ENCODE measurements at regions not wholly inside any gene's neighbourhood (a gene's known extent, or its start where the extent isn't known, plus 50 kb on each side); places are given as distances from the start of the nearest gene placed in this dataset.
"Not testable (repeated sequence)": the region's sequence is repeated elsewhere in the genome, so short reads cannot be mapped to it uniquely, and the experiment has no call there.

DNA sequence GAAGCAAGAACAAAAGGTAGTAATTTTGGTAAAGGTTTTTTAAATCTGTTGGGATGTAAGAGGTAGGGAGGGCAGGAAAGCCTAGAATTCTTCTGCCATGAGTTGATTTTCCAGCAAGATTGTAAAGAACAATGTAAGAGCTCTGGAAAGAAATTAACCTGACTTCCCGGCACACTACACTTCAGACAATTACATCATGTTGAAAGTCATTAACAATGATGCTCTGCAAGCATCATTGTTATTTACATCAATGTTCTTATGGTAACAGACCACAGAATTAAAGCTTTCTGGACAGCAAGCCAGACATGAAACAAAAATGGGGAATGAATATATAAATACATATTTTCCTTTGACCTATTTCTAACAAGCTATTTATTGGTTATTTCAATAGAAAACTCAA, 342.2 kb downstream of the CEP170 start:
- DNase-seq (ENCODE audit: low read depth), result not testable (repeated sequence)

DNA sequence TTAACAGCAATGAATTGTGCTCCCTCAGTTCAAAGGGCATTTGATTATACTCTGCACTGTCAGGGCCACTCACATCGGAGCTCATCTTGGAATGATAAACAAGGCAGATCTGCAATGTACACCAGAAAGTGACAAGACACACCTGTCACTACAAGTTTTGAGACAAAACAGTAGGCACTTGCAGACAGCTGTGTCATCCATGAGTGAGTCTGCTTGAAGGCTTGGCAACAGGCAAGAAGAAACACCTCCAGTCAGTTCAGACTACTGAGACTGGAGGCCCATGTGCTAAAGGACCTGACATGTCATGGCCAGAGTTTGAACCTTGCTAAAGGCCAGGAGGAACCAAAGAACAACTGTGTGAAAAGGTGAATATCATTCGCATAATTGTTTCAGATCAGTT, 354.5 kb downstream of the CEP170 start:
- not testable (repeated sequence) for DNase-seq (ENCODE audit: low read depth)

DNA sequence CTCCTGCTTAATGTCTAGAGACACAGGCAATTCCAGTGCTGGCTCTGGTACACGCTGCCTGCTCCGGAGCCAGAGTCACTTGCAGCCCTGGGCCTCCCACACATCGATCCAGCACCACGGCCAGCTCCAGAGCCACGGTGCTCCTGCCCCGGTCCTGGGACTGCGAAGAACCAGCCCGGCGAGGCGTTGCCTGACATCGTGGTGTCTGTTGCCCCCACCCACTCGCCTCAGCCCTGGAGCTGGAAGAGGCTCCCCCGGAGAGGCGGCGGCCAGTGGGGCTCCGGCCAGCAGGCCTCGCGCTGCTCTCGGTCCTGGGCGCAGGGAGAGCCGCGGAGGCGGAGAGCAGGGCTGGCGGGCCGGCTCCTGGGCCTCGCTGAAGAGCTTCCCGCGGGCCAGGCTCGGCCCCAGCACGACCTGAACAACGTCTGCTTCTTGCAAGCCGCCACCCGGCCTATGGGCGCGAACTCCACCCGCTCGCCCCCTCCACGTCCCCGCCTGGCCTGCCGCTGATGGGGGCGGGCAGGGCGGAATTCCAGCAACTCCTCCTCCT, 364.8 kb downstream of the CEP170 start:
- DNase-seq (ENCODE audit: low read depth), result no peak

DNA sequence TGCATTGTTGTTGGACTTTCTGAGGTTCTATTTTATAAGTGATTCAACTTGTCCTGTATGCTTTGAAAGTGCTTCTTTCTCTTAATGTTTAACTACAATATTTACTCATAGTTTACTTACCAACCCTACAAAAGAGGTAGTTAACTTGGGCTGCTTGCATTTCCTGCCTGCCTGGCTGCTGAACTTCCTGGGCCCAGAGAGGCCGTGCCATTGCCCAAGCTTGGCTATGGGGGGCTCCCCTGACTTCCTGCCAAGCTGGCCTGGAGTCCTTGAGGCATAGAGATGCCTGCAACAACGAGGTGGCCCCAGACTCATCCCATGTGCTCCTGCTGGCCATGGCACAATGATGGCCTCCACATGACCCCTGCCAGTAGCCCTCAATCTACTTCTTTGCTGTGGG, 361.6 kb upstream of the PLD5 start:
- DNase-seq (ENCODE audit: low read depth), result no peak

DNA sequence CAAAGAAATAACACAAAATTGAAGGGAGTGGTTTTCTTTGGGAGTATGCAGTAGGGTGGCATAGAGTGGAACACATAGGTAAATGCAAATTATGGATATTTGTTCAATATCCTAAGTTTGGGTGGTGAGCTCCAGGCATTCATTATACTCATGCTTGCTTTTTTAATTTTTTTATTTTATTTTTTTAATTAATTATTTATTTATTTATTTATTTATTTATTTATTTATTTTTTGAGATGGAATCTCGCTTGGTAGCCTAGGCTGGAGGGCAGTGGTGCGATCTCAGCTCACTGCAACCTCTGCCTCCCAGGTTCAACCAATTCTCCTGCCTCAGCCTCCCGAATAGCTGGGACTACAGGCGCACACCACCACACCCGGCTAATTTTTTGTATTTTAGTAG, 355.5 kb upstream of the PLD5 start:
- DNase-seq (ENCODE audit: low read depth), result not testable (repeated sequence)

DNA sequence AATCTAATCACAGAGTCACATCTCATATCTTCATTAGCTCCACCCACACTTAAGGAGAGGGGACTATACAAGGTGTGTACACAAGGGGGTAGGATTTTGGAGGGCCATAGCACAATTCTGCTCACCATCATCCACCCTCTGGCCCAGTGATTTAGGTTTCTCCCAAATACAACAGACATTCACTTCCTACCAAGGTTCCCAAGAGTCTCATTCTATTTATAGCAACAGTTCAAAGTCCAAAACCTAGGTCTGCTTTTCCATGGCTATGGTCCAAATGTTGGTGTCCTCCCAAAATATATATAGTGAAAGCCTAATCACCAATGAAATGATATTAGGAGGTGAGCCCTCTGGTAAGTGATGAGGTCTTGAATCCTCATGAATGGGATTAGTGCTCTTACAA, 353.2 kb upstream of the PLD5 start:
- no peak for DNase-seq (ENCODE audit: low read depth)

DNA sequence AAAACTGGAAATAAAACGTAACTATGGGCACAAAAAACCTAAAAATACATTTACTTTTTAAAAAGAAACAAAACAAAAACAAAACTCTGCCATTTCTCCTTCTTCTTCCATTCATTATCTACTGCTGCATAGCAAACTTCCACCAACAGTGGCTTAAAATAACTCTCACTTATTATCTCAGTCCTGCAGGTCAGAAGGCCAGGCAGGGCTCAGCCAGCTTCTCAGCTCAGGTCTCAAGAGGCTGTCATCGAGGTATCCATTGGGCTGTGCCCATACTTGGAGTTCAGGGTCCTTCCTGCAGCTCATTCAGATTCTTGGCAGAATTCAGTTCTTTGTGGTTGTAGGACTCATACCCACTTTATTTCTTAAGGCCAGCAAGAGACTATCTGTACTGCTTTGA, 352.7 kb upstream of the PLD5 start:
- DNase-seq (ENCODE audit: low read depth), result no peak

DNA sequence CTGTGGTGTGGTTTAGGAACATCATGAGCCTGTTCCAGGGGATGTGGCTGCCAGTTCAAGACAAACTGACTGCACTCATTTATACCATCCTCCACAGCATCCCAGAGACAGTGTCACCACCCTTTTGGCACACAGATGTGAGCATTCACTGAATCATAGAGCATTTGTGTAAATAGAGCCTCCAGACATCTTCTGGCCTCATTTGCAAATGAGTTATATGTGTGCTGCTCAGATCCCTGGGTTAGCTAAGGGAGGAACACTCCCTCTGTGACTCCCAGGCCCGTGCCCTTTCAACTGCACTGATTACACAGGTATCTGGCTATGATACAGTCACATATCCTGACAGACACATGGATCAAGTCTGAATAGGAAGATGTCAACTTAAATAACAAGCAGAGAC, 351.5 kb upstream of the PLD5 start:
- DNase-seq (ENCODE audit: low read depth), result no peak

DNA sequence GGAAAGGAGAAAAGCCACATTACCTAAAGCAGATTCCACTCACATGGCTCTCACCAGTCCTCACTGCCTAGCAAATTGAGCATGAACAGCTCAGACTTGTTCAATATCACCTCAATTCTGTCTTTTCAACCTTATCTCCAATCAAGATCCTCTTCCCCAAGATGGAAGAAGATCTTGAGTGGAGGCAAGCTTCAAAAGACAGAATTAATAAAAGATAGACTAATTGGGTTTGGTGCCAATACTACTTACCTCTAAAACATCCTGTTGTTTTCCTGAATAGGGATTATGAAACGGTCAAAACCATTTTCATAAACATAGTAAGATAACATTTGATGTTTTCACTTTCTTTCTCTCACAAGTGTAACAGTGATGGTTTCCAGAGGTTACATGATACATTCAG, 349.2 kb upstream of the PLD5 start:
- no peak for DNase-seq (ENCODE audit: low read depth)

DNA sequence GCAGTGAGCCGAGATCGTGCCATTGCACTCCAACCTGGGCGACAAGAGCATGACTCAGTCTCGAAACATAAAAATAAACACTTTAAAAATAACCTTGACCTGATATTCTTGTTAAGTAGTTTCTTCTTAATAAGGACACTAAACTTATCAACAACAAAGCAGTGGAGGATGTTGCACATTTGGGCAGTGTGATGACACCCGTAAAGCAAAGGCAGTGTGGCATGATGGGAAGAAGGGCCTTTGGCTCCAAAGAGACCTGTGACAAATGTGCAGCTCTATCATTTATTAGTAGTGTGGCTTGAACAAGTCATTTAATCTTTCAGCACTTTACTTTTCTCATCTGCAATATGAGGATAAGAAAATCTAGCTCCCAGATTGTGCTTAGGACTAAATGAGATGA, 348.0 kb upstream of the PLD5 start:
- DNase-seq (ENCODE audit: low read depth), result no peak

DNA sequence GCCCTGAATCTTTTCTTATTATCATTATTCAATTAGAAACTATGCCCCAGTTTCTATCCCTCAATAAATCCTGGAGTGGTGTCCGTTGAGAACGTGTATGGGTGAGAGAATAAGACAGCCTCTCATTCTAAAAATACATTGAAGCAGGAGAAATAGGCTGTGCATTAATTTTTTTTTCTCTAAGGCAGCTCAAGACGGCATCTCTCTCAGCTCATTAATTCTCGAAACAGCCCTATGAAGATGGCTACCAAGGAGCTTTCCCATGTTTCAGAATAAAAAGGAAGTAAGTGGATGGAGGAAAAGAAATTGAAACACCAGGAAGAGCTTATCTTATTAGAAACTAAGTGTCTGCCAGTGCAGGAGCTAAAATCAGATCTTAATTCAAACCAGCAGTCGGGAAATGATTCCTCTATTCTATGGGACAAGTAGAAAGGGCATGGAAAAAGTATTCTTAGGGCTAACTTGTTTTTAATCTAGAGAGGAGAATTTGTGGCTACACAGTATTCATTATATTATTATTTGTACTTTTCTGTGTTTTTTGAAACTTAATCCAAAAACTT, 347.1 kb upstream of the PLD5 start:
- no peak for DNase-seq (ENCODE audit: low read depth)

DNA sequence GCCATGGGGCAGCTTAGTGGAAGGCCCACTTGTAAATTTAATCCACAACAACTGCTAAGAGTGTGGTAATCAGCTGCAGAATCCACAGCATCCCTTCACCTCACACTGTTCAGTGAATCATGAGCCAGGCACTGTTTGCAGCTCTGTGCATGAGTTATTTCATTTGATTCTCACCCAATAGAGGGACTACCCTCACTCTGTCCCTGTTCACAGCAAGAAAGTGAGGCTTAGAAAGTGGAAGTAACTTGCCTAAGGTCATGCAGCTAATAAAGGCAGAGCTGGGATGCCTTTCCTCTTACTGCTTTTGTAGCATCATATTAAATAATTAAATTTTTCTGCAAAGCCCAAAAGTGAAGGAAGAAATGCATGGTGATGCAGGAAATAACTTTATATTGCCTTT, 346.5 kb upstream of the PLD5 start:
- DNase-seq (ENCODE audit: low read depth), result no peak

DNA sequence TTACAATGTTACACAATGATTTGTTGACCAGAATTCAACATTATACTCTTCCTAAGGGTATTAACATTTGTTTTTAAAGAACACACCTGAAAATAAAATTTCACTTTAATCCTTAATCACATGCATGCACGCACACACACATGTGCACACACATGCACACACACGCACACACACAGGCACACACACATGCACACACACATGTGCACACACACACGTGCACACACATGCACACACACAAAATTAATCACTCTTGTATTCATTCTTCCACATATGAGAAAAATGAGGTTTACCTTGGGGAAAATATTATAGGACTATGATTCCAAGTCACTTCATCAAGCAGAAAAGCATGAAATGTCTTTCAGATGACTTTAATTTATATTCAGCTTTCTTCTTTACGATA, 331.8 kb upstream of the PLD5 start:
- no peak for DNase-seq (ENCODE audit: low read depth)

DNA sequence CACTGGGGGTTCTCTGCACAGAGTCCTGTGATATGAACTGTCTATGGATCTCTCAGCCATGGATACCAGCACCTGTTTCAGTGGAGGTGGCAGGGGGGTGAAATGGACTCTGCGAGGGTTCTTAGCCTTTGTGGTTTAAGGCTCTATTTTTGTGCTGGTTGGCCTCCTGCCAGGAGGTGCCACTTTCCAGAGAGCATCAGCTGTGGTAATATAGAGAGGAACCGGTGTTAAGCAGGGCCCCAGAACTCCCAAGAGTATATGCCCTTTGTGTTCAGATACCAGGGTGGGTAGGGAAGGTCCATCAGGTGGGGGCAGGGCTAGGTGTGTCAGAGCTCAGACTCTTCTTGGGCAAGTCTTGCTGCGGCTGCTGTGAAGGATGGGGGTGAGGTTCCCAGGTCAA, 330.0 kb upstream of the PLD5 start:
- DNase-seq (ENCODE audit: low read depth), result no peak

DNA sequence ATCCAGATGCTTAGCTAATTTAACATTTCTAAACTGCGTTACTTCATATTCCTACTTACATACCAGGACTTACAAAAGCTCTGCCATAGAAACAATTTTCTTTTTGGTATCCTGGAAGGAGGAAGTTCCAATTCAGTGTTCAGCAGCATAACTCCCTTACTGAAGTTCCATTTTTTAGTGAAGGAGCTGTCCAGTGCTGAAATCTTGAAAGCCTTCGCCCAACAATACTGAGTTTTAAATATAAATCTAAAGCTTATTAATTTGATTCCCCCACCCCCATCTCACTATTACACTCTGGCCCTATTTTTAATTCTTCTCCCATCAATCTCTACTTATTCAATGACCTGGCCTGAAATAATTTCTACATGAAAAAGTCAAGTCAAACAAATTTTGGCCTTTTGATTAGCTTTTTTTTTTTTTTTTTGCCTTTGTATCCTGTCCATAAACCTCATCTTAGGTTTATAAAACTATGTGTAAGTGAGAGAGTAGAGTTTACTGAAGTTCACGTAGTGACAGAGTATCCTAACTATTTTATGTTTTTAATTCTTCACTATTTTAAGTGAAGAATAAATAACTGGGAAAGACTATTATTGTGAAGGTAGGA, 323.0 kb upstream of the PLD5 start:
- no peak for DNase-seq (ENCODE audit: low read depth)

DNA sequence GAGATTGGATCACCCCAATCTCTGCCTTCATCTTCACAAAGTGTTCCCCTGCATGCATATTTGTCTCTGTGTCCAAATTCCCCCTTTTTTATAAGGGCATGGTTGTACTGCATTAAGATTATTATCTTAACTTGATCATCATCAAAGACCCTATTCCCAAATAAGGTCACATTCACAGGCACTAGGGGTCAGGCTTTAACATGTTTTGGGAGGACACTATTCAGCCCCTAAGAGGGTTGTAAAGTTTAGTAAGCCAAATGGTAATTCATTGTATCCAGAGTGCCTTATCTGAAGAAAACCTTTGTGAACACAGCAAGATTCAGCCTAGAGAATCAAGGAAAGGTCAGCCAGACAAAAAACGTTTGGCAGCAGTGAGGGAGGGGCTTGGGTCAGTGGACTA, 317.6 kb upstream of the PLD5 start:
- DNase-seq (ENCODE audit: low read depth), result no peak

DNA sequence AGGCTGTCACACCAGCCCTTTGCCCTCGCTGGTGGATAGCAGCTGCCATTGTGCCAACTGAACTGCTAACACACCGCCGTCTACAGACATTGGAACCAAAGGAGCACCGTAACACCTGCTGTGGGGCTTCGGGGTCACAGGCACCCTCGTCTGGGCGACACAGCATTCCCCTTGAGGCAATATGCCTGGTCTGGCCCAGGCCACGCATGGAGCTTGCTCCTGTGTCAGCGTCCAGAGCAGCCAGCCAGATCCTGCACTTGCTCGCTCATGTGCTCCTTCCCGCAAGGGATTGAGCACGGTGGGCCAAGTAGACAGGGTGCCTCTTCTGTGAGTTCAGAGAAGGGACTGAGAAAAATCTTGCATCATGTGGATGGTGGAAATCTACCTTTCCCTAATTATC, 314.6 kb upstream of the PLD5 start:
- no peak for DNase-seq (ENCODE audit: low read depth)

DNA sequence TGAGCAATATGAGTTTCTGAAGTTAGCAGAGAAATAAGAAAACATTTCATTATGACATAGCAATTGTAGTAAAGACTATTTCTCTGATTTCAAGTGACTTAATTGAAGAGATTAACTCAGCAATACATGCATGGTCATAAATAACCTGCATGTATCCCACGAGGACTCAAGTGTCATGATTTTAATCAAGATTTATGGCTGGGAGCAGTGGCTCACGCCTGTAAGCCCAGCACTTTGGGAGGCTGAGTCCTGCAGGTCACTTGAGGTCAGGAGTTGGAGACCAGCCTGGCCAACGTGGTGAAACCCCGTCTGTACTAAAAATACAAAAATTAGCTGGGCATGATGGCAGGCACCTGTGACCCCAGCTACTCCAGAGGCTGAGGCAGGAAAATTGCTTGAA, 311.9 kb upstream of the PLD5 start:
- DNase-seq (ENCODE audit: low read depth), result no peak

DNA sequence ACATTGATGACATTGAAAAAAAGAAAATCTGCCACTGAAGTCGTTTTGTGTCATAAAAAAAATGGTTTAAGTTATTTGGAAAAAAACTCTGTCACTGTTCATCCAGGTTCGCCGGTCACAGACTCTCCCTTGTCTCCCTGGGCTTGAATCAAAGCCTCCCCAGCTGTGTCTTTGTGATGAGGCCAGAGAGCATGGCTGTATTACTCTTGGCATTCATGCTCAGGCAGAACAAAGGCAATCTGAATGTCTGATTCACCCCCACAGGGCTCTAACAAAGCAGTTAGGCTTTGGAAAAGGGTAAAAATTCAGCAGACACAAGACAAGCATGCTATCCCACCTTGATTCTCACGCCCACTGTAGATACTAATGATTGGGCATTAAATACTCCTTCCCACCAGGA, 304.3 kb upstream of the PLD5 start:
- DNase-seq (ENCODE audit: low read depth), result no peak

DNA sequence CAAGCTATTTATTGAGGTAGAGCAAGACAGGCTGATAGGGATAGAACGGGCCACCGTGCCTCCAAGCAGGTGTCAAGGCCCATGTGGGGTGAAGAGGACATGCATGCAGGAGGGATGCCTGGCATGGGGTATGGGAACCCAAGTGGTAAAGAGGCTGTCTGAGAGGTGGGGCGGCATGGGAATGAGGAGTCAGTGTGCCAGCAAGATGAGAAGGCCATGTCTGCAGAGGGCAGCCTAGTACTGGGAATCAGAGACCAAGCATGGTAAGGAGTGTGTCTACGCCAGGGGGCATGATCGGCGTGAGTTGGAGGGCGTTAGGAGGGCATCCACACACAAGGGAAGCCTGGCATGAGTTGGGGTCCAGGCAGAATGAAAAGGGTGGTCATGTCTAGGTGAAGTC, 303.7 kb upstream of the PLD5 start:
- no peak for DNase-seq (ENCODE audit: low read depth)

DNA sequence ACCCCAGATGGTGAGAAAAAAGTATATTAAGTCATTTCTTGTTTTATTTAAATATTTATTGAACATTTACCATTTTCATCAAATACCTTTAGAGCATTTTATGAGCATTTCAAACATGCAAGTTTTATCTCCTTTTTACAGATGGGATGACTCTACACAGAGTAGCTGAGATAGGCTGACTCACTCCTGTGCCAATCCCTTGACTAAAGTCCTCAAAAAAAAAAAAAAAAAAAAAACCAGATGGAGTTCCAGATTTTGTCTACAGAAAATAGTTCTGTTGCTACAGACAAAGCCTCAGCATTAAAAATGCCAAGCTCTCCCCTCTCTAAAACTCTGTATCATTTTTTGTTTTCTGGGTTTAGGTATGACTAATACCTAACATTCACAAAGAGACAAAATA, 303.0 kb upstream of the PLD5 start:
- DNase-seq (ENCODE audit: low read depth), result no peak

DNA sequence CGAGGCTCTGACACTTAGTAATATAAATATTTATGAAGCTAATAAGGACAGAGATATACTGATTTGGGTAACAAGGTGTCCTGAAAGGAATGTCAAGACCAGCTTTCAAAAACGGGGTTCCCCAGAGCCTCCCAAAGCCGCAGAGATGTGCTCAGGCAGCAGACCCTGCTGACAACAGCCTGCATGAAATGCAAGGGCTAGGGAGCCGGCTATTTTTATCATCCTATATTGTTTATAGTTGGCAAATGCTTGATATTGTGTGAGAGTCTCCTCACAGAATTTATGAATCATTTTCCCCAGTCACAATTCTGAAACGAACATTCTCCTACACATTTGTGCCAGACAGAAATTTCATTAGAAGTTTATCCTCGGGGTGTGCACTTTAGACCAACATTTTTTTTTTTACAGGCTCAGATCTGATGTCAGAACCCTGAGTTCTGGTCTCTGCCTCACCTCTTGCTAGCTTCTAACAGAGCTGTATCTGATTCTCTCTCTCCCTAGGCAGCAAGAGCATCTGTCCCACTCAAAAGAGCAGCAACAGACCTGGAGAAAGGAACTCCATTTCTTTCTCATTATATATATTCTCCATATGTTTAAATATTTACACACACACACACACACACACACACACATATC, 302.3 kb upstream of the PLD5 start:
- no peak for DNase-seq (ENCODE audit: low read depth)

DNA sequence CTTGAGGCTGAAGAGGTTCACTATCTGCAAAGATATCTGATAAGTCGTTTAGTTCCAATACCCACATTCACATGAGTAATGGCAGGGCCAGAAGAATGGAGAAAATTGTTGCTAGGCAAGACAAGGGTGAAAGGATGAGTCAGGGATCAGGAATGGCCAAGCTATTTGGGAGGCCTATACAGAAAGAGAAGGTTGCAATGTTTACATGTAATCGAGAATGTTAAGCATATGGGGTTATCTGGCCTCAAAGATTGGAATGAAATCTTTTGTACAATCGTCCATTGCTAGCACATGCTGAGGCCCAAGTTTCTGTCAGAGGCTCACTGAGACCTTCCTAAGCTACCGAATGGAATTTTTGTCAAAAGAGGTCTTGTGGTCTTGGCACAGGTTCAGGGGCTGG, 299.9 kb upstream of the PLD5 start:
- no peak for DNase-seq (ENCODE audit: low read depth)

All from forelimb muscle (tissue), 1 donor.